ENCODE measurements at regions not wholly inside any gene's neighbourhood (a gene's known extent, or its start where the extent isn't known, plus 50 kb on each side); places are given as distances from the start of the nearest gene placed in this dataset.

DNA sequence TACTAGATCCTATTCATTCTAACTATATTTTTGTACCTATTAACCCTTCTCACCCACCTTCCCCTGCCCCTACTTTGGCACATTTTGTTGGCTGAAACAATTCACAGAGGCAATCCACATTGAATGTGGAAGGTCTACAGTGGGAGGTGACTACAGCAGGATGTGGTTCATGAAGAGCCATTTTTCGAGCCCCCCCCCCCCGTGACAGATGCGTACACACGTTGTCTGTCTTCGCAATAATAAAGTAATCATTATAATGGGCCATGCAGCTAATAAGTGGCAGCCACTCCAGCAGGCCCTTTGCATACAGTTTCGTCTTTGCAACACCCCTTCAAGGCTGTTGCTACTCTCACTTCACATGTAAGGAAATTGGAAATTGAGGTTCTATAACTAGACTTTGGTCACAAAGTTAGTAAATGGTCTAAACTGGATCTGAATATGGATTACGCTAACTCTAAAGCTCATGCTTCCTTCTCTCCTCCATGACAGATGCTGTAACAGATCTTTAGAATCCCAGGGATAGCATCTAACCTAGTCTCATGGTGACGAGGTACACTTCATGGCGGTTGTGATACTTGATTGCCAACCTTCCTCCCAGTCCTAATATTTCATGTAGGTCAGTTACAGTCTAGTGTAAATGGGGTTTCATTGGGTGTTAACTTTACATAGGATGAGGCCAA, 176.8 kb downstream of the MYCN start:
- DNase-seq (ENCODE audit: low read depth) = no peak
- H3K4me3 ChIP-seq (ENCODE audit: low read length) = no peak overlapping the region
- TF ChIP-seq, protein P1, sequence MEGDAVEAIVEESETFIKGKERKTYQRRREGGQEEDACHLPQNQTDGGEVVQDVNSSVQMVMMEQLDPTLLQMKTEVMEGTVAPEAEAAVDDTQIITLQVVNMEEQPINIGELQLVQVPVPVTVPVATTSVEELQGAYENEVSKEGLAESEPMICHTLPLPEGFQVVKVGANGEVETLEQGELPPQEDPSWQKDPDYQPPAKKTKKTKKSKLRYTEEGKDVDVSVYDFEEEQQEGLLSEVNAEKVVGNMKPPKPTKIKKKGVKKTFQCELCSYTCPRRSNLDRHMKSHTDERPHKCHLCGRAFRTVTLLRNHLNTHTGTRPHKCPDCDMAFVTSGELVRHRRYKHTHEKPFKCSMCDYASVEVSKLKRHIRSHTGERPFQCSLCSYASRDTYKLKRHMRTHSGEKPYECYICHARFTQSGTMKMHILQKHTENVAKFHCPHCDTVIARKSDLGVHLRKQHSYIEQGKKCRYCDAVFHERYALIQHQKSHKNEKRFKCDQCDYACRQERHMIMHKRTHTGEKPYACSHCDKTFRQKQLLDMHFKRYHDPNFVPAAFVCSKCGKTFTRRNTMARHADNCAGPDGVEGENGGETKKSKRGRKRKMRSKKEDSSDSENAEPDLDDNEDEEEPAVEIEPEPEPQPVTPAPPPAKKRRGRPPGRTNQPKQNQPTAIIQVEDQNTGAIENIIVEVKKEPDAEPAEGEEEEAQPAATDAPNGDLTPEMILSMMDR (IDR thresholded peaks at IDR 0.05; ENCODE audit: insufficient read depth, low read depth, low read length, missing control alignments) = no peak

DNA sequence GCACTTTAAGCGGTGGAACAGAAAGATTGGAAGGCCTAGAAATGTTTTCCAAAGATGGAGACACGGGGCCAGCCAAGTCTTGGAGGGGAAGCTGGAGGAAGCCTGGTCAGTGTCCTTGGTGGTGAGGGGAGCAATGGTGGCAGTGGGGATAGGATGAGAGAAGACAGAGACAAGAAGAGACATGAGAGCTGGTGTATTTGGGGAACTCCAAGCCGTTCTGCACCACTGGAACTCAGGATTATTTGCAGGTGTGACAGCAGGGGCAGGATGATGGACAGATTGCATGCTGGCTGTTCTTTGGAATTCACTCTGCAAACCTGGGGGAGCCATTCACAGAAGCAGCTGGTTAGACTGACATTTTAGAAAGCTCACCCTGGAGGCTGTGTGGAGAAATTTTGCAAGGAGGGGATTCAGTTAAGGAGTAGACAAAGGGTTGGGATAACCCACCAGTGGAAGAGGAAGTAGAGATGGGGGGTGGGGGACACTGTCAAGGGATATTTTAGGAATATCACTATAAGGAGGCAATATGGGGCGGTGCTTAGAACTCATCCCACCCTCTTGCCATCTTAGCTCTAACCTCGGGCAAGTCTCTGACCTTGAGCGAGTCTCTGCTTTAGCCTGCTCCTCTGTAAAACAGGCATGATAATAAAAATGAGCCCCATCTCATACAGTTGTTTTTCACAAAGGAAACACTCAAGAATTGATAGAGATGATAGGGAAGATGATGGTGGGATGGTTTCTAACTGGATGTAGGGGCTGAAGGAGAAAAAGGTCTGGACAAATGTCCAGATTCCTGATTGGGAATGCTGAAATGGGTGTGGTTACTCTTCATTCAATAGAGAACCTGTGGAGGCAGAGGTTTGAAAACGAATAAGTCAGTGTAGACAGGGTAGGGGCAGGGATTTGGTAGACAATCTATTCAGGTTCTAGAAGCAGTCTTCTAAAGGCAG, 175.8 kb downstream of the MYCN start:
- TF ChIP-seq, protein P1 (IDR thresholded peaks at IDR 0.05; ENCODE audit: insufficient read depth, low read depth, low read length, missing control alignments) = no peak
- no peak overlapping the region for H3K4me3 ChIP-seq (ENCODE audit: low read length)
- no peak for DNase-seq (ENCODE audit: low read depth)

DNA sequence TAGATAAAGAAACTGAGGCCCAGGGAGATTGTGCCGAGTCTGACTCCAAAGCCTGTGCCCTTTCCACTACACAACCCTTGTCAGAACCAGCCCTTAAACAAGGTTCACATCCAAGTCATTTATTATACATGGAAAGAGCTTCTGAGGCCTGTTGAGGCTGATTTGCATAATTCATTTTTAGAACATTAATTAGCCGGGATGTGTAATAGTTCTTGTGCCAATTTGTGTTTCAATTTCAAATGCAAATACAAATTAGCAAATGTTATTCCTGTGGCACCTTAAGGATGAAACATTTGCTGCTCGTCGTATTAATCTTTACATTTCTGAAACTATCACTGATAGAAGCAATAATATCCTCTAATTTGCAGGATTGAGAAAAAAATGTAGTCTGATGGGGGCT, 174.9 kb downstream of the MYCN start:
- TF ChIP-seq, protein P1 (IDR thresholded peaks at IDR 0.05; ENCODE audit: insufficient read depth, low read depth, low read length, missing control alignments) = no peak
- H3K4me3 ChIP-seq (ENCODE audit: low read length) = no peak overlapping the region
- DNase-seq (ENCODE audit: low read depth) = no peak

DNA sequence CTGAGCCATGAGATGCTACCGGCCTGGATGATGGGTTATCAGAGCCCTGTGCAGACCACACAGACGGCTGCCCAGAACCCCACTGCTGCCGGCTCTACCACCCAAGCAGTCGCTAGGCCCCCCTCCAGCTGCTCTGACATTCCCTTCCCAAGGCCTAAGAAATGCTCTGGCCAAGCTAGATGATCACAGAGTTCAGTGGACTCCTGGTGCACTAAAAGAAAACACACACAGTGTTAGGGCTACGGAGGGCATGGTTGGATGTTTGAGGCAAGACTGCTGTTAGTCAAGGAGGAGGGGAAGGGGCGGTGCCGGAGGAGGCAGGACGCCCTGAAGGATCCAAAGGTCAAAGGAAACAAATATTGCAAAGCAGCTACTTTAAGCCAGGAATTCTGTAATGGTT, 174.5 kb downstream of the MYCN start:
- no peak overlapping the region for H3K4me3 ChIP-seq (ENCODE audit: low read length)
- TF ChIP-seq, protein P1 (IDR thresholded peaks at IDR 0.05; ENCODE audit: insufficient read depth, low read depth, low read length, missing control alignments) = no peak
- DNase-seq (ENCODE audit: low read depth) = no peak

DNA sequence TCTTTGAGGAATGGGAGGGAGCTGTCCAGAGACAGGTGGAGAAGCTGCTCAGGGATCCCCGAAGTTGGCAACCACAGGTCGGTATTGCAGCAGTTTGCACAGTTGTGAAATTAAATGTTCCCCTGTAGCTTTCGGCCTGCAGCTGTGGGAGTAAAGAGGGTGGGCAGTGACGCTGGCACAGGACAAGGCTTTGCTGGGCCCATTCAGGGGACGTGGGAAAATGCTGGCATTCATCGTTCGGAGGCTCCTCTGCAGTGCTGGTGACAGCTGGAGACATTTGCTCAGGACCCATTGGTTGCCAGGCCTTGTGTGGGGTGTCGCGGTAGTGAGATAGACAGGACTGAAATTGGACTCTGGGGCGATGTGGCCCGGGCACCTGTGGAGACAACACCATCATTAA, 173.7 kb downstream of the MYCN start:
- DNase-seq (ENCODE audit: low read depth) = no peak
- TF ChIP-seq, protein P1 (IDR thresholded peaks at IDR 0.05; ENCODE audit: insufficient read depth, low read depth, low read length, missing control alignments) = no peak
- H3K4me3 ChIP-seq (ENCODE audit: low read length) = no peak overlapping the region

DNA sequence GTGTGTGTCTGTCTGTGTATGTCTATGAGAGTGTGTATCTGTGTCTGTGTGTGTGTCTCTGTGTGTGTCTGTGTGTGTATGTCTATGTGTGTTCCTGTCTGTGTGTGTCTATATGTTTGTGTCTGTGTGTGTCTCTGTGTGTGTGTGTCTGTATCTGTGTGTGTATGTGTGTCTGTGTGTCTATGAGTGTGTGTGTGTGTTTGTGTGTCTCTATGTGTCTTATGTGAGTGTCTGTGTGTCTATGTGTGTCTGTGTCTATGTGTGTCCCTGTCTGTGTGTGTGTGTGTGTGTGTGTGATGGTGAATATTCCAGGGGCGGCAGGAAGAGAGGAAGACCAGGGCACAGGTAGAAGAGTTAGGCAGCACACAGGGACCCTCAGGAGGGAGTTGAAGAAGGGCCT, 173.2 kb downstream of the MYCN start:
- no peak overlapping the region for H3K4me3 ChIP-seq (ENCODE audit: low read length)
- no peak for DNase-seq (ENCODE audit: low read depth)
- TF ChIP-seq, protein P1 (IDR thresholded peaks at IDR 0.05; ENCODE audit: insufficient read depth, low read depth, low read length, missing control alignments) = no peak

Data from epithelial cell of esophagus (primary cell).